HCT116 (cell line): ENCODE measurements at regions not wholly inside any gene's neighbourhood (a gene's known extent, or its start where the extent isn't known, plus 50 kb on each side); places are given as distances from the start of the nearest gene placed in this dataset.

Source experiments
- ATAC-seq: fragments of 200-7000 bp; cut with Tn5 transposase; 2 replicates; pipeline ENCODE4 v1.9.1; 2020; ENCODE audit warnings: mild to moderate bottlenecking, moderate library complexity
- BruUV-seq: library from RNA; stranded (reverse); fragments of 400-500 nt; replicated peaks from 2 replicates; lab custom pipeline; 2021; lab: Mats Ljungman, UMichigan
- CTCF ChIA-PET: fragments of 300-600 bp; sonication (Branson Sonifier 250); formaldehyde crosslinking; loops from one replicate; lab custom pipeline; 2021; ENCODE audit warnings: antibody characterized with exemption; lab: Charles Lee
- POLR2A ChIA-PET: fragments of 300-600, 350-600 bp; sonication (Branson Sonifier 250); formaldehyde crosslinking; loops from one replicate; lab custom pipeline; 2021; ENCODE audit warnings: antibody characterized with exemption; lab: Charles Lee
- RAD21 ChIA-PET, 2 experiments: fragments of 300-600 bp; sonication (Branson Sonifier 250); formaldehyde crosslinking; loops; one replicate each; lab custom pipeline; 2023; ENCODE audit warnings: low total read pairs in 2 of 2; ENCODE audit not compliant: uncharacterized antibody in 2 of 2, unreplicated experiment in 2 of 2, low non-redundant PET in 1 of 2; lab: Charles Lee
- DNase-seq: peaks from one replicate; pipeline ENCODE4 v3.0.0-alpha.2; 2010; ENCODE audit warnings: low read depth, low spot score
- H2AFZ ChIP-seq: fragments of 200-600 bp; shearing (Covaris generic), sonication (generic); 2 replicates; pipeline ENCODE4 v1.6.1; 2017; ENCODE audit warnings: low read depth, mixed run types, mixed read lengths, antibody characterized with exemption, low read length; ENCODE audit not compliant: poor library complexity, severe bottlenecking
- H3K27ac ChIP-seq: 2 replicates; pipeline ENCODE4 v1.5.1; 2012; ENCODE audit warnings: low read depth, low read length
- H3K27me3 ChIP-seq: fragments of 200-600 bp; sonication (generic); 2 replicates; pipeline ENCODE4 v1.6.1; 2016; ENCODE audit warnings: mixed run types, low read length, mixed read lengths; ENCODE audit not compliant: insufficient read depth
- H3K36me3 ChIP-seq, 2 experiments: fragments of 200-500 bp in 1 of 2; fragments of 200-600 bp in 1 of 2; sonication (Bioruptor generic) in 1 of 2; sonication (generic) in 1 of 2; 2 replicates each; pipeline versions ENCODE4 v1.5.1 to v1.6.1; 2014 to 2016; ENCODE audit warnings: low read length in 2 of 2, inconsistent platforms in 1 of 2, mixed read lengths in 1 of 2, mixed run types in 1 of 2; ENCODE audit not compliant: insufficient read depth in 2 of 2, control insufficient read depth in 1 of 2
- H3K4me1 ChIP-seq, 2 experiments: fragments of 200-600 bp in 1 of 2; sonication (generic) in 1 of 2; 2 replicates each; pipeline versions ENCODE4 v1.5.1 to v1.6.1; 2012 to 2017; ENCODE audit warnings: low read length in 2 of 2, inconsistent platforms in 1 of 2, mild to moderate bottlenecking in 1 of 2, mixed read lengths in 1 of 2, mixed run types in 1 of 2, moderate library complexity in 1 of 2; ENCODE audit not compliant: insufficient read depth in 2 of 2, control insufficient read depth in 1 of 2
- H3K4me2 ChIP-seq: fragments of 200-600 bp; sonication (generic); 2 replicates; pipeline ENCODE4 v1.6.1; 2017; ENCODE audit warnings: mixed run types, low read length, mixed read lengths
- H3K4me3 ChIP-seq, 2 experiments: fragments of 200-600 bp in 1 of 2; sonication (generic) in 1 of 2; replicated peaks in 1 of 2; 2 replicates each; pipeline ENCODE4 v1.5.1; 2011 to 2016; ENCODE audit warnings: low read length in 2 of 2, control low read depth in 1 of 2, low read depth in 1 of 2, mild to moderate bottlenecking in 1 of 2, mixed read lengths in 1 of 2, mixed run types in 1 of 2
- H3K79me2 ChIP-seq: fragments of 200-600 bp; sonication (generic); 2 replicates; pipeline ENCODE4 v1.6.1; 2017; ENCODE audit warnings: mild to moderate bottlenecking, mixed run types, low read length, moderate library complexity, mixed read lengths; ENCODE audit not compliant: insufficient read depth
- H3K9ac ChIP-seq: fragments of 200-600 bp; sonication (generic); 2 replicates; pipeline ENCODE4 v1.6.1; 2016; ENCODE audit warnings: low read length, mixed read lengths
- H3K9me2 ChIP-seq: fragments of 200-600 bp; sonication (generic), shearing (Covaris generic); 2 replicates; pipeline ENCODE4 v1.6.1; 2017; ENCODE audit warnings: mixed run types, mild to moderate bottlenecking, moderate library complexity; ENCODE audit not compliant: insufficient read depth
- H3K9me3 ChIP-seq, 2 experiments: fragments of 200-500 bp in 1 of 2; fragments of 200-600 bp in 1 of 2; sonication (Bioruptor generic) in 1 of 2; sonication (generic) in 1 of 2; 2 replicates each; pipeline ENCODE4 v1.6.1; 2014 to 2017; ENCODE audit warnings: low read length in 2 of 2, mixed read lengths in 2 of 2, inconsistent platforms in 1 of 2, low read depth in 1 of 2, mild to moderate bottlenecking in 1 of 2, mixed run types in 1 of 2, moderate library complexity in 1 of 2; ENCODE audit not compliant: control insufficient read depth in 1 of 2, insufficient read depth in 1 of 2
- H4K20me1 ChIP-seq: fragments of 200-600 bp; sonication (generic), shearing (Covaris generic); 2 replicates; pipeline ENCODE4 v1.6.1; 2017; ENCODE audit warnings: mixed run types, mild to moderate bottlenecking, moderate library complexity; ENCODE audit not compliant: insufficient read depth
- ATF3 ChIP-seq: IDR thresholded peaks from 2 replicates; pipeline ENCODE4 v1.6.1; 2012
- CBX3 ChIP-seq: IDR thresholded peaks from 2 replicates; pipeline ENCODE4 v1.6.1; 2012; ENCODE audit warnings: low read depth
- CEBPB ChIP-seq: IDR thresholded peaks from 2 replicates; pipeline ENCODE4 v1.6.1; 2012; ENCODE audit warnings: low read depth
- CTCF ChIP-seq, 3 experiments: fragments of 200-600 bp in 1 of 3; sonication (generic) in 1 of 3; IDR thresholded peaks in 2 of 3; conservative IDR thresholded peaks in 1 of 3; 2 replicates each; pipeline ENCODE4 v1.5.1; 2012 to 2017; ENCODE audit warnings: low read depth in 2 of 3, low read length in 2 of 3, antibody characterized with exemption in 1 of 3, borderline replicate concordance in 1 of 3, control low read depth in 1 of 3, mild to moderate bottlenecking in 1 of 3, mixed read lengths in 1 of 3, mixed run types in 1 of 3, moderate library complexity in 1 of 3; ENCODE audit not compliant: insufficient read depth in 1 of 3
- EGR1 ChIP-seq: IDR thresholded peaks from 2 replicates; pipeline ENCODE4 v1.6.1; 2012; ENCODE audit warnings: low read depth
- ELF1 ChIP-seq: IDR thresholded peaks from 2 replicates; pipeline ENCODE4 v1.6.1; 2012; ENCODE audit warnings: low read depth, borderline replicate concordance
- FOSL1 ChIP-seq: IDR thresholded peaks from 2 replicates; pipeline ENCODE4 v1.6.1; 2012; ENCODE audit warnings: low read depth
- JUND ChIP-seq: IDR thresholded peaks from 2 replicates; pipeline ENCODE4 v1.6.1; 2012
- MAX ChIP-seq: IDR thresholded peaks from 2 replicates; pipeline ENCODE4 v1.6.1; 2012
- POLR2A ChIP-seq: IDR thresholded peaks from 2 replicates; pipeline ENCODE4 v1.7.0; 2011; ENCODE audit warnings: borderline replicate concordance; ENCODE audit not compliant: insufficient read depth, insufficient read length; ENCODE audit errors: extremely low read depth
- POLR2AphosphoS5 ChIP-seq: IDR thresholded peaks from 2 replicates; pipeline ENCODE4 v1.6.1; 2011; ENCODE audit warnings: mild to moderate bottlenecking, low read depth, low read length, moderate library complexity
- RAD21 ChIP-seq: IDR thresholded peaks from 2 replicates; pipeline ENCODE4 v1.6.1; 2012; ENCODE audit warnings: low read depth, mild to moderate bottlenecking
- SP1 ChIP-seq: IDR thresholded peaks from 2 replicates; pipeline ENCODE4 v1.6.1; 2012; ENCODE audit warnings: low read depth
- SRF ChIP-seq: IDR thresholded peaks from 2 replicates; pipeline ENCODE4 v1.6.1; 2012; ENCODE audit warnings: low read depth
- TCF7L2 ChIP-seq: IDR thresholded peaks from 2 replicates; pipeline ENCODE4 v1.7.0; 2011; ENCODE audit warnings: borderline replicate concordance, inconsistent platforms; ENCODE audit not compliant: insufficient read depth, insufficient read length; ENCODE audit errors: extremely low read depth
- YY1 ChIP-seq: IDR thresholded peaks from 2 replicates; pipeline ENCODE4 v1.6.1; 2011; ENCODE audit warnings: low read length, low read depth, moderate library complexity, mild to moderate bottlenecking; ENCODE audit not compliant: insufficient replicate concordance; ENCODE audit errors: extremely low read depth
- ZBTB33 ChIP-seq: IDR thresholded peaks from 2 replicates; pipeline ENCODE4 v1.6.1; 2011; ENCODE audit warnings: mild to moderate bottlenecking, low read length, moderate library complexity; ENCODE audit not compliant: insufficient replicate concordance; ENCODE audit errors: extremely low read depth
- ZNF274 ChIP-seq: fragments of 200-500 bp; sonication (Bioruptor generic); IDR thresholded peaks from 2 replicates; pipeline ENCODE4 v1.6.1; 2014; ENCODE audit warnings: mild to moderate bottlenecking, low read depth, low read length, inconsistent platforms
- intact Hi-C: fragments of 100-400 bp; cut with micrococcal nuclease; formaldehyde crosslinking; loops from 2 replicates; pipeline ENCODE4 v1.10.0; 2022

GRCh38 chr21:35770101-35770945 lies 290.0 kb downstream of the SETD4 start (continued):
- TF ChIP-seq POLR2AphosphoS5 (no peak), CTCF (IDR thresholded peaks at IDR 0.05 in 2 of 3, conservative IDR thresholded peaks at IDR 0.05 in 1 of 3; ENCODE audit: borderline replicate concordance in 1 of 3, insufficient read depth in 1 of 3, low read depth in 2 of 3, low read length in 2 of 3) (no peak), ZNF274 (no peak), CBX3 (no peak), JUND (no peak), TCF7L2 (no peak), FOSL1 (no peak)

- RAD21 ChIA-PET: no interaction called here
- Histone ChIP-seq H3K27ac (no peak overlapping the region), H3K4me1 (no peaks in the 10 kb centered on the region), H3K36me3 (no peaks in the 10 kb centered on the region; a peak in 1 of 4 replicates), H3K4me2 (no peak overlapping the region), H3K9me2 (no peaks in the 10 kb centered on the region), H2AFZ (no peak overlapping the region), H3K79me2 (no peaks in the 10 kb centered on the region), H3K27me3 (no peaks in the 10 kb centered on the region), H3K9me3 (no peaks in the 10 kb centered on the region), H3K9ac (no peak overlapping the region), H4K20me1 (no peaks in the 10 kb centered on the region), H3K4me3 (no peak overlapping the region)
- ATAC-seq (no peak), DNase-seq (no peak)
- CTCF ChIA-PET: no interaction called here
- BruUV-seq: no TSS peak
- POLR2A ChIA-PET: no interaction called here
- intact Hi-C loops: no loop called here
- TF ChIP-seq SRF (no peak), ZNF274 (no peak), CEBPB (no peak), FOSL1 (no peak), YY1 (no peak), RAD21 (no peak), POLR2A (no peak), CTCF (IDR thresholded peaks at IDR 0.05 in 2 of 3, conservative IDR thresholded peaks at IDR 0.05 in 1 of 3; ENCODE audit: borderline replicate concordance in 1 of 3, insufficient read depth in 1 of 3, low read depth in 2 of 3, low read length in 2 of 3) (no peak), EGR1 (no peak), CBX3 (no peak), ATF3 (no peak), SP1 (no peak), POLR2AphosphoS5 (no peak), MAX (no peak), ELF1 (no peak), ZBTB33 (no peak)
Observed at GRCh38 chr21:35768187-35768586, 292.1 kb downstream of the SETD4 start.
